AG04449 (cell line): ENCODE measurements at regions not wholly inside any gene's neighbourhood (a gene's known extent, or its start where the extent isn't known, plus 50 kb on each side); places are given as distances from the start of the nearest gene placed in this dataset.

Experiments
- CTCF ChIA-PET: fragments of 350-600 bp; formaldehyde crosslinking; extraction: SDS; loops from one replicate; lab custom pipeline; 2021; ENCODE audit warnings: antibody characterized with exemption; lab: Yijun Ruan, JAX
- POLR2A ChIA-PET: fragments of 400-600, 350-600 bp; formaldehyde crosslinking; extraction: SDS; loops from one replicate; lab custom pipeline; 2020; ENCODE audit warnings: antibody characterized with exemption, inconsistent platforms; lab: Yijun Ruan, JAX
- DNase-seq: peaks from one replicate; pipeline ENCODE4 v3.0.0-alpha.2; 2010; ENCODE audit warnings: low read depth, low spot score
- H3K4me3 ChIP-seq: 2 replicates; pipeline ENCODE4 v1.5.1; 2011; ENCODE audit warnings: low read depth, mild to moderate bottlenecking, control low read depth, low read length
- TF ChIP-seq, protein P1 (sequence below): IDR thresholded peaks from one replicate; pipeline ENCODE4 v1.5.1; 2011; ENCODE audit warnings: mild to moderate bottlenecking, moderate library complexity, low read length, control low read depth, inconsistent platforms; ENCODE audit not compliant: insufficient read depth; ENCODE audit errors: missing control alignments

- H3K4me3 ChIP-seq, result no peak overlapping the region
- no peak for DNase-seq
- ChIA-PET POLR2A (no interaction called here), CTCF (no interaction called here)
- TF ChIP-seq, protein P1, sequence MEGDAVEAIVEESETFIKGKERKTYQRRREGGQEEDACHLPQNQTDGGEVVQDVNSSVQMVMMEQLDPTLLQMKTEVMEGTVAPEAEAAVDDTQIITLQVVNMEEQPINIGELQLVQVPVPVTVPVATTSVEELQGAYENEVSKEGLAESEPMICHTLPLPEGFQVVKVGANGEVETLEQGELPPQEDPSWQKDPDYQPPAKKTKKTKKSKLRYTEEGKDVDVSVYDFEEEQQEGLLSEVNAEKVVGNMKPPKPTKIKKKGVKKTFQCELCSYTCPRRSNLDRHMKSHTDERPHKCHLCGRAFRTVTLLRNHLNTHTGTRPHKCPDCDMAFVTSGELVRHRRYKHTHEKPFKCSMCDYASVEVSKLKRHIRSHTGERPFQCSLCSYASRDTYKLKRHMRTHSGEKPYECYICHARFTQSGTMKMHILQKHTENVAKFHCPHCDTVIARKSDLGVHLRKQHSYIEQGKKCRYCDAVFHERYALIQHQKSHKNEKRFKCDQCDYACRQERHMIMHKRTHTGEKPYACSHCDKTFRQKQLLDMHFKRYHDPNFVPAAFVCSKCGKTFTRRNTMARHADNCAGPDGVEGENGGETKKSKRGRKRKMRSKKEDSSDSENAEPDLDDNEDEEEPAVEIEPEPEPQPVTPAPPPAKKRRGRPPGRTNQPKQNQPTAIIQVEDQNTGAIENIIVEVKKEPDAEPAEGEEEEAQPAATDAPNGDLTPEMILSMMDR, result no peak
Observed at GRCh38 chr6:170124836-170125235, 166.0 kb downstream of the DLL1 start.

DNA sequence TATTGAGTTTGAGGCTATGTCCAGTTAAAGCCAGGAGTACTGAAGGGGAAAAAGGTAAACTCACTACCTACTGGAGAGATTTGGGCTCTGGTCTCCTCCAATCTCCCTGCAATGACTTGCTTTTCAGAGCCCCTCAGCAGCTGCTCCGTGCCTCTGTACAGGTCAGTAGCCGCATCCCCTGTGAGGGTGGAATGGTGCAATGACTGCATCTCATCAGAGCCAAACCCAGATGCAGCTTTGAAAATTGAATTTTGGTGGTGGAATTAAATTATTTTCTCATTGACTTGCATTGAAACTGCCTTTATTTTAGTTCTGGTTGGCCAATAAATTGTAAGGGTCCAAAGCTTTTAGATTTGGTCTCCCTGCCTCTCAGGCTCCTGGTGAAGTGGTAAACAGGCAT, 166.7 kb downstream of the DLL1 start:
- ChIA-PET POLR2A (no interaction called here), CTCF (no interaction called here)
- no peak overlapping the region for H3K4me3 ChIP-seq
- DNase-seq, result no peak
- TF ChIP-seq, protein P1, result no peak

- POLR2A ChIA-PET, result no interaction called here
- CTCF ChIA-PET, result no interaction called here
- DNase-seq, result no peak
- no peak overlapping the region for H3K4me3 ChIP-seq
- TF ChIP-seq, protein P1, result no peak
Observed at GRCh38 chr6:170122651-170123050, 168.2 kb downstream of the DLL1 start.

GRCh38 chr6:170117111-170117972, 173.5 kb downstream of the DLL1 start:
- CTCF ChIA-PET, result no interaction called here

GRCh38 chr6:170116636-170117035, 174.2 kb downstream of the DLL1 start:
- no peak for DNase-seq
- ChIA-PET POLR2A (no interaction called here), CTCF (no interaction called here)
- TF ChIP-seq, protein P1, result no peak
- no peak overlapping the region for H3K4me3 ChIP-seq

More at GRCh38 chr6:170117111-170117972, 173.5 kb downstream of the DLL1 start:
- no peak for DNase-seq
- no peak overlapping the region for H3K4me3 ChIP-seq
- TF ChIP-seq, protein P1, result no peak
- POLR2A ChIA-PET, result no interaction called here

- no peak overlapping the region for H3K4me3 ChIP-seq
- ChIA-PET POLR2A (no interaction called here), CTCF (no interaction called here)
- DNase-seq, result no peak
- TF ChIP-seq, protein P1, result no peak
Observed at GRCh38 chr6:170114956-170115855, 175.7 kb downstream of the DLL1 start.
